ENCODE measurements at regions not wholly inside any gene's neighbourhood (a gene's known extent, or its start where the extent isn't known, plus 50 kb on each side); places are given as distances from the start of the nearest gene placed in this dataset.
"Not testable (repeated sequence)": the region's sequence is repeated elsewhere in the genome, so short reads cannot be mapped to it uniquely, and the experiment has no call there.

GRCh38 chrX:130563476-130563875 lies 161.7 kb downstream of the RBMX2 start:
- peaks cover 4% of the 10 kb centered on the region for H3K9me3 ChIP-seq (ENCODE audit: control insufficient read depth, low read length)
- H3K27me3 ChIP-seq (ENCODE audit: control insufficient read depth, insufficient read depth, low read length, poor library complexity, severe bottlenecking): no peaks in the 10 kb centered on the region
- Mint-ChIP-seq H3K27ac (no peak overlapping the region), H3K9me3 (peaks cover 17% of the 10 kb centered on the region), H3K4me3 (no peak overlapping the region), H3K36me3 (ENCODE audit: low read depth) (no peaks in the 10 kb centered on the region), H3K4me1 (peaks cover 9% of the 10 kb centered on the region), H3K27me3 (ENCODE audit: insufficient read depth) (no peaks in the 10 kb centered on the region)
- no peak for DNase-seq
- no peak overlapping the region for H3K4me3 ChIP-seq (ENCODE audit: low read length)
- H3K4me1 ChIP-seq (ENCODE audit: control insufficient read depth, insufficient read depth, low read length): no peaks in the 10 kb centered on the region
- H3K36me3 ChIP-seq (ENCODE audit: control insufficient read depth, insufficient read depth, low read length): no peaks in the 10 kb centered on the region
- H3K27ac ChIP-seq (ENCODE audit: low read depth, low read length): no peak overlapping the region
- no peak for TF ChIP-seq CTCF (conservative IDR thresholded peaks at IDR 0.05)
- H3K9ac ChIP-seq (ENCODE audit: extremely low read depth, low read length, poor library complexity, severe bottlenecking): no peak overlapping the region
- WGBS, 2 experiments (ENCODE audit: insufficient coverage in 1 of 2, insufficient read length in 1 of 2): 98 to 100% methylated on average over 2 of the region's 2 CpGs

- no peaks in the 10 kb centered on the region for H3K4me1 ChIP-seq (ENCODE audit: control insufficient read depth, insufficient read depth, low read length)
- Mint-ChIP-seq H3K4me1 (peaks cover 9% of the 10 kb centered on the region), H3K27me3 (ENCODE audit: insufficient read depth) (no peaks in the 10 kb centered on the region), H3K27ac (no peak overlapping the region), H3K9me3 (peaks cover 17% of the 10 kb centered on the region), H3K36me3 (ENCODE audit: low read depth) (no peaks in the 10 kb centered on the region), H3K4me3 (no peak overlapping the region)
- H3K36me3 ChIP-seq (ENCODE audit: control insufficient read depth, insufficient read depth, low read length): no peaks in the 10 kb centered on the region
- H3K4me3 ChIP-seq (ENCODE audit: low read length): no peak overlapping the region
- H3K9ac ChIP-seq (ENCODE audit: extremely low read depth, low read length, poor library complexity, severe bottlenecking): no peak overlapping the region
- no peak for TF ChIP-seq CTCF (conservative IDR thresholded peaks at IDR 0.05)
- H3K27ac ChIP-seq (ENCODE audit: low read depth, low read length): no peak overlapping the region
- 80 to 81% methylated on average over 1 to 4 of the region's 4 CpGs for WGBS, 2 experiments (ENCODE audit: insufficient coverage in 1 of 2, insufficient read length in 1 of 2)
- peaks cover 4% of the 10 kb centered on the region for H3K9me3 ChIP-seq (ENCODE audit: control insufficient read depth, low read length)
- no peaks in the 10 kb centered on the region for H3K27me3 ChIP-seq (ENCODE audit: control insufficient read depth, insufficient read depth, low read length, poor library complexity, severe bottlenecking)
- peak; percentile 44 for DNase-seq
Observed at GRCh38 chrX:130566028-130566683, 164.4 kb downstream of the RBMX2 start.

- not testable (repeated sequence) for H3K9me3 ChIP-seq (ENCODE audit: control insufficient read depth, low read length); H3K27ac ChIP-seq (ENCODE audit: low read depth, low read length); H3K36me3 Mint-ChIP-seq (ENCODE audit: low read depth); H3K4me3 Mint-ChIP-seq; H3K36me3 ChIP-seq (ENCODE audit: control insufficient read depth, insufficient read depth, low read length); H3K27ac Mint-ChIP-seq; H3K9me3 Mint-ChIP-seq; H3K4me1 ChIP-seq (ENCODE audit: control insufficient read depth, insufficient read depth, low read length); H3K27me3 Mint-ChIP-seq (ENCODE audit: insufficient read depth); DNase-seq; H3K27me3 ChIP-seq (ENCODE audit: control insufficient read depth, insufficient read depth, low read length, poor library complexity, severe bottlenecking); H3K9ac ChIP-seq (ENCODE audit: extremely low read depth, low read length, poor library complexity, severe bottlenecking); H3K4me3 ChIP-seq (ENCODE audit: low read length); H3K4me1 Mint-ChIP-seq
- 100% methylated on average over 2 of the region's 15 CpGs; no CpG with 5 or more reads in 1 of the 2 experiments for WGBS, 2 experiments (ENCODE audit: insufficient coverage in 1 of 2, insufficient read length in 1 of 2)
Observed at GRCh38 chrX:130573030-130573429, 171.2 kb downstream of the RBMX2 start.
